SK-N-SH (cell line): ENCODE measurements at regions not wholly inside any gene's neighbourhood (a gene's known extent, or its start where the extent isn't known, plus 50 kb on each side); places are given as distances from the start of the nearest gene placed in this dataset.

Experiments
- CTCF ChIA-PET: fragments of 300-600, 350-600 bp; formaldehyde crosslinking; extraction: SDS; loops from one replicate; lab custom pipeline; 2021; lab: Yijun Ruan, JAX
- POLR2A ChIA-PET: fragments of 350-600 bp; sonication (Branson Sonifier 250); formaldehyde crosslinking; extraction: SDS; loops from one replicate; lab custom pipeline; 2020; ENCODE audit warnings: antibody characterized with exemption, inconsistent platforms; lab: Yijun Ruan, JAX
- DNase-seq: peaks from one replicate; pipeline ENCODE4 v3.0.0; 2012
- H2AFZ ChIP-seq: fragments of 200-600 bp; sonication (generic); 2 replicates; pipeline ENCODE4 v1.8.1; 2016; ENCODE audit warnings: antibody characterized with exemption, mild to moderate bottlenecking, low read depth
- H3F3A ChIP-seq: fragments of 200-600 bp; sonication (generic); replicated peaks from 2 replicates; pipeline ENCODE3; 2016; ENCODE audit warnings: antibody characterized with exemption, mild to moderate bottlenecking; ENCODE audit not compliant: insufficient read depth
- H3K27ac ChIP-seq, 2 experiments: fragments of 200-500 bp in 1 of 2; fragments of 200-600 bp in 1 of 2; sonication (Bioruptor generic) in 1 of 2; sonication (generic), shearing (Covaris generic) in 1 of 2; 2 replicates each; pipeline versions ENCODE4 v1.5.1 to v1.6.1; 2014 to 2016; ENCODE audit warnings: low read depth in 2 of 2, inconsistent platforms in 1 of 2, low read length in 1 of 2, mild to moderate bottlenecking in 1 of 2, mixed read lengths in 1 of 2
- H3K27me3 ChIP-seq: fragments of 200-600 bp; sonication (generic), shearing (Covaris generic); 2 replicates; pipeline ENCODE4 v1.6.1; 2016; ENCODE audit warnings: mixed run types; ENCODE audit not compliant: insufficient read depth
- H3K36me3 ChIP-seq, 2 experiments: fragments of 200-500 bp in 1 of 2; fragments of 200-600 bp in 1 of 2; sonication (Bioruptor generic) in 1 of 2; sonication (generic) in 1 of 2; replicated peaks in 1 of 2; 2 replicates each; pipeline versions ENCODE3 to v1.5.1; 2014 to 2016; ENCODE audit warnings: low read length in 1 of 2, mild to moderate bottlenecking in 1 of 2; ENCODE audit not compliant: insufficient read depth in 2 of 2, control insufficient read depth in 1 of 2
- H3K4me1 ChIP-seq, 2 experiments: fragments of 200-500 bp in 1 of 2; fragments of 200-600 bp in 1 of 2; sonication (Bioruptor generic) in 1 of 2; sonication (generic), shearing (Covaris generic) in 1 of 2; 2 replicates each; pipeline versions ENCODE4 v1.5.1 to v1.6.1; 2014 to 2016; ENCODE audit warnings: low read depth in 1 of 2, low read length in 1 of 2, mixed run types in 1 of 2; ENCODE audit not compliant: insufficient read depth in 2 of 2, control insufficient read depth in 1 of 2
- H3K4me2 ChIP-seq: fragments of 200-600 bp; sonication (generic), shearing (Covaris generic); 2 replicates; pipeline ENCODE4 v1.6.1; 2017; ENCODE audit warnings: mixed run types
- H3K4me3 ChIP-seq, 2 experiments: fragments of 200-500 bp in 1 of 2; fragments of 200-600 bp in 1 of 2; sonication (Bioruptor generic) in 1 of 2; sonication (generic), shearing (Covaris generic) in 1 of 2; 2 replicates each; pipeline versions ENCODE4 v1.5.1 to v1.8.1; 2014 to 2016; ENCODE audit warnings: low read depth in 2 of 2, inconsistent platforms in 1 of 2, low read length in 1 of 2, mild to moderate bottlenecking in 1 of 2, mixed read lengths in 1 of 2, moderate library complexity in 1 of 2
- H3K79me2 ChIP-seq: fragments of 200-600 bp; sonication (generic); 2 replicates; pipeline ENCODE4 v1.8.1; 2017; ENCODE audit warnings: mild to moderate bottlenecking; ENCODE audit not compliant: insufficient read depth
- H3K9ac ChIP-seq: fragments of 200-600 bp; sonication (generic); 2 replicates; pipeline ENCODE4 v1.6.1; 2017; ENCODE audit warnings: mixed run types
- H3K9me2 ChIP-seq: fragments of 200-600 bp; sonication (generic); 2 replicates; pipeline ENCODE4 v1.6.1; 2017; ENCODE audit warnings: mixed run types
- H3K9me3 ChIP-seq: fragments of 200-600 bp; sonication (generic); 2 replicates; pipeline ENCODE4 v1.6.1; 2017; ENCODE audit warnings: mixed run types, mild to moderate bottlenecking, moderate library complexity
- H4K20me1 ChIP-seq: fragments of 200-600 bp; sonication (generic); 2 replicates; pipeline ENCODE4 v1.6.1; 2017; ENCODE audit warnings: mild to moderate bottlenecking, mixed run types; ENCODE audit not compliant: insufficient read depth
- CHD2 ChIP-seq: fragments of 150-350 bp; IDR thresholded peaks from 2 replicates; pipeline ENCODE4 v1.6.1; 2018; ENCODE audit warnings: low read length; ENCODE audit not compliant: partially characterized antibody
- ELF1 ChIP-seq: IDR thresholded peaks from 2 replicates; pipeline ENCODE4 v1.4.0; 2012
- FOSL2 ChIP-seq: IDR thresholded peaks from 2 replicates; pipeline ENCODE4 v1.4.0; 2012; ENCODE audit warnings: low read depth, mild to moderate bottlenecking, moderate library complexity, borderline replicate concordance
- FOXJ3 ChIP-seq: sonication (generic); formaldehyde crosslinking; IDR thresholded peaks from 2 replicates; pipeline ENCODE4 v1.5.1; 2020; ENCODE audit warnings: mild to moderate bottlenecking, missing genetic modification reagents
- FOXM1 ChIP-seq: IDR thresholded peaks from 2 replicates; pipeline ENCODE4 v1.4.0; 2012; ENCODE audit warnings: low read depth, mild to moderate bottlenecking
- GABPA ChIP-seq: IDR thresholded peaks from 2 replicates; pipeline ENCODE4 v1.4.0; 2012; ENCODE audit warnings: low read depth, mild to moderate bottlenecking
- GATA2 ChIP-seq: sonication (generic); formaldehyde crosslinking; IDR thresholded peaks from 2 replicates; pipeline ENCODE4 v1.5.0; 2020; ENCODE audit warnings: mild to moderate bottlenecking, missing genetic modification reagents
- JUND ChIP-seq: IDR thresholded peaks from 2 replicates; pipeline ENCODE4 v1.4.0; 2012
- PBX3 ChIP-seq: IDR thresholded peaks from 2 replicates; pipeline ENCODE4; 2012
- POLR2AphosphoS5 ChIP-seq: IDR thresholded peaks from 2 replicates; pipeline ENCODE4 v1.6.1; 2012; ENCODE audit warnings: low read depth, low read length
- RAD21 ChIP-seq: IDR thresholded peaks from 2 replicates; pipeline ENCODE4 v1.6.1; 2012; ENCODE audit warnings: mild to moderate bottlenecking, low read length
- RCOR1 ChIP-seq: fragments of 150-350 bp; IDR thresholded peaks from 2 replicates; pipeline ENCODE4 v1.6.1; 2017; ENCODE audit warnings: antibody characterized with exemption, low read length
- SIN3A ChIP-seq: IDR thresholded peaks from 2 replicates; pipeline ENCODE4 v1.6.1; 2012; ENCODE audit warnings: low read depth, mild to moderate bottlenecking, low read length, moderate library complexity, borderline replicate concordance
- SMC3 ChIP-seq: IDR thresholded peaks from 2 replicates; pipeline ENCODE4 v1.6.1; 2012; ENCODE audit warnings: low read depth, low read length, improper control_type of control experiment
- TAF1 ChIP-seq: IDR thresholded peaks from 2 replicates; pipeline ENCODE4 v1.6.1; 2012; ENCODE audit warnings: low read depth, mild to moderate bottlenecking, low read length, moderate library complexity, borderline replicate concordance
- TEAD4 ChIP-seq: IDR thresholded peaks from 2 replicates; pipeline ENCODE4 v1.4.0; 2012; ENCODE audit warnings: mild to moderate bottlenecking, borderline replicate concordance; ENCODE audit not compliant: insufficient read depth
- USF2 ChIP-seq: fragments of 150-350 bp; IDR thresholded peaks from 2 replicates; pipeline ENCODE4 v1.6.1; 2017; ENCODE audit warnings: antibody characterized with exemption, low read length, low read depth, borderline replicate concordance
- YY1 ChIP-seq: IDR thresholded peaks from 2 replicates; pipeline ENCODE4 v1.4.0; 2012; ENCODE audit warnings: low read depth, mild to moderate bottlenecking
- ZBTB33 ChIP-seq: IDR thresholded peaks from 2 replicates; pipeline ENCODE4 v1.4.0; 2012; ENCODE audit warnings: low read depth, borderline replicate concordance
- WGBS: methylation state at CpG from one replicate; pipeline ENCODE4 v1.1.6; 2017; ENCODE audit warnings: low lambda C conversion rate; 5-methylcytosine and 5-hydroxymethylcytosine counted together
- TF ChIP-seq, protein P1 (sequence below): IDR thresholded peaks from 2 replicates; pipeline ENCODE4 v1.4.0; 2012; ENCODE audit warnings: low read depth, borderline replicate concordance
- TF ChIP-seq, protein P2 (sequence below): fragments of 200-600 bp; sonication (generic); IDR thresholded peaks from 2 replicates; pipeline ENCODE4 v1.6.1; 2017; ENCODE audit warnings: antibody characterized with exemption, mild to moderate bottlenecking, moderate library complexity
- TF ChIP-seq, protein P3 (sequence below): fragments of 150-350 bp; IDR thresholded peaks from 2 replicates; pipeline ENCODE4 v1.6.1; 2016; ENCODE audit warnings: mild to moderate bottlenecking, low read depth, low read length

DNA sequence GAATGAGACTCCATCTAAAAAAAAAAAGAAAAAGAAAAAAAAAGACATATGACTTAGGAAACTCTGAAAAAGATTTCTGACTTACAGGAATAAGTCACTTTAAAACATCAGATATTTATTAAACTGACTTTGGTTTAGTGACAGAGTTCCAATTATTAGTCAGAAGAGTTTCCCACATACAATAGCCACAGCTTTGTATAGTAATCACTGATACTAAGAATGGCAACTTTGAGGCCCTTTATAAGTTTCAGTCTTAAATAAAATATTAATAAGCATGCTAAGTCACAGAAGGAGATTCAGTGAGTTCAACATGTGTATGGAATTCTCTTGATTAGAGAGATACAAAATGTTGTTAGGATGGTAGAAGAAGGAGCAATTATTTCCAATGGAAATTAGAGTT lies 652.3 kb upstream of the AMOT start:
- Histone ChIP-seq H4K20me1 (no peaks in the 10 kb centered on the region), H3K9me3 (no peaks in the 10 kb centered on the region), H3K36me3 (no peaks in the 10 kb centered on the region), H3K79me2 (no peaks in the 10 kb centered on the region), H3K9me2 (no peaks in the 10 kb centered on the region), H3K4me2 (no peak overlapping the region), H2AFZ (no peak overlapping the region), H3K4me3 (no peak overlapping the region), H3F3A (no peaks in the 10 kb centered on the region), H3K9ac (no peak overlapping the region), H3K27ac (no peak overlapping the region), H3K27me3 (no peaks in the 10 kb centered on the region), H3K4me1 (no peaks in the 10 kb centered on the region)
- CTCF ChIA-PET: no interaction called here
- no peak for DNase-seq
- TF ChIP-seq TEAD4 (no peak), SIN3A (no peak), RCOR1 (no peak), JUND (no peak), FOXJ3 (CRISPR knock-in tag) (no peak)
- POLR2A ChIA-PET: no interaction called here

DNA sequence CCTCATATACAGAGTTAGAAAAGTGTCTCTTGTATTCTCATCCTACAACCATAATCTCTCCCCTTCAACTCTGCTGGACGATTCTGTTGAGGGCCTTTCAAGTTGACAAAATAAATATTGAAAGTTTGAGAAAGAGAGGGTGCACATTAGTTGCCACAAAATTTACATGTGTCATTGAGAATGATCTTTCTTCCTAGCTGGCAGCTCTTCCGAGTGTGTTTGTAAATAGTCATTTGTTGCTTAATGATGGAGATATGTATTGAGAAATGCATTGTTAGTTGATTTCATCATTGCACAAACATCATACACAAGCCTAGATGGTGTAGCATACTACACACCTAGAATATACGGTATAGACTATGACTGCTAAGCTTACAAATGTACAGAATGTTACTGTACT lies 632.8 kb upstream of the AMOT start:
- no peaks in the 10 kb centered on the region for H3K27me3 ChIP-seq
- no peak overlapping the region for H3K9ac ChIP-seq
- ChIA-PET CTCF (no interaction called here), POLR2A (no interaction called here)
- no peaks in the 10 kb centered on the region for H4K20me1 ChIP-seq
- H3K9me3 ChIP-seq: no peaks in the 10 kb centered on the region
- H3K4me3 ChIP-seq: no peak overlapping the region
- H3K79me2 ChIP-seq: no peaks in the 10 kb centered on the region
- H3F3A ChIP-seq: no peaks in the 10 kb centered on the region
- no peak overlapping the region for H3K4me2 ChIP-seq
- no peaks in the 10 kb centered on the region for H3K4me1 ChIP-seq
- no peak overlapping the region for H2AFZ ChIP-seq
- H3K36me3 ChIP-seq: no peaks in the 10 kb centered on the region
- no peaks in the 10 kb centered on the region for H3K9me2 ChIP-seq
- H3K27ac ChIP-seq: no peak overlapping the region
- WGBS: 32% methylated on average over 3 of the region's 3 CpGs
- no peak for TF ChIP-seq FOXM1
- no peak for TF ChIP-seq GABPA
- no peak for TF ChIP-seq PBX3
- no peak for TF ChIP-seq TEAD4
- no peak for TF ChIP-seq POLR2AphosphoS5
- no peak for TF ChIP-seq USF2
- TF ChIP-seq GATA2 (CRISPR knock-in tag): no peak
- TF ChIP-seq RAD21: no peak
- TF ChIP-seq SMC3: no peak
- no peak for TF ChIP-seq ELF1
- TF ChIP-seq, protein P1, sequence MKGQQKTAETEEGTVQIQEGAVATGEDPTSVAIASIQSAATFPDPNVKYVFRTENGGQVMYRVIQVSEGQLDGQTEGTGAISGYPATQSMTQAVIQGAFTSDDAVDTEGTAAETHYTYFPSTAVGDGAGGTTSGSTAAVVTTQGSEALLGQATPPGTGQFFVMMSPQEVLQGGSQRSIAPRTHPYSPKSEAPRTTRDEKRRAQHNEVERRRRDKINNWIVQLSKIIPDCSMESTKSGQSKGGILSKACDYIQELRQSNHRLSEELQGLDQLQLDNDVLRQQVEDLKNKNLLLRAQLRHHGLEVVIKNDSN: no peak
- no peak for TF ChIP-seq CHD2
- no peak for TF ChIP-seq ZBTB33
- TF ChIP-seq YY1: no peak
- no peak for TF ChIP-seq FOSL2
- TF ChIP-seq TAF1: no peak
- TF ChIP-seq, protein P2, sequence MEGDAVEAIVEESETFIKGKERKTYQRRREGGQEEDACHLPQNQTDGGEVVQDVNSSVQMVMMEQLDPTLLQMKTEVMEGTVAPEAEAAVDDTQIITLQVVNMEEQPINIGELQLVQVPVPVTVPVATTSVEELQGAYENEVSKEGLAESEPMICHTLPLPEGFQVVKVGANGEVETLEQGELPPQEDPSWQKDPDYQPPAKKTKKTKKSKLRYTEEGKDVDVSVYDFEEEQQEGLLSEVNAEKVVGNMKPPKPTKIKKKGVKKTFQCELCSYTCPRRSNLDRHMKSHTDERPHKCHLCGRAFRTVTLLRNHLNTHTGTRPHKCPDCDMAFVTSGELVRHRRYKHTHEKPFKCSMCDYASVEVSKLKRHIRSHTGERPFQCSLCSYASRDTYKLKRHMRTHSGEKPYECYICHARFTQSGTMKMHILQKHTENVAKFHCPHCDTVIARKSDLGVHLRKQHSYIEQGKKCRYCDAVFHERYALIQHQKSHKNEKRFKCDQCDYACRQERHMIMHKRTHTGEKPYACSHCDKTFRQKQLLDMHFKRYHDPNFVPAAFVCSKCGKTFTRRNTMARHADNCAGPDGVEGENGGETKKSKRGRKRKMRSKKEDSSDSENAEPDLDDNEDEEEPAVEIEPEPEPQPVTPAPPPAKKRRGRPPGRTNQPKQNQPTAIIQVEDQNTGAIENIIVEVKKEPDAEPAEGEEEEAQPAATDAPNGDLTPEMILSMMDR: no peak
- TF ChIP-seq JUND: no peak
- no peak for TF ChIP-seq FOXJ3 (CRISPR knock-in tag)
- TF ChIP-seq, protein P3, sequence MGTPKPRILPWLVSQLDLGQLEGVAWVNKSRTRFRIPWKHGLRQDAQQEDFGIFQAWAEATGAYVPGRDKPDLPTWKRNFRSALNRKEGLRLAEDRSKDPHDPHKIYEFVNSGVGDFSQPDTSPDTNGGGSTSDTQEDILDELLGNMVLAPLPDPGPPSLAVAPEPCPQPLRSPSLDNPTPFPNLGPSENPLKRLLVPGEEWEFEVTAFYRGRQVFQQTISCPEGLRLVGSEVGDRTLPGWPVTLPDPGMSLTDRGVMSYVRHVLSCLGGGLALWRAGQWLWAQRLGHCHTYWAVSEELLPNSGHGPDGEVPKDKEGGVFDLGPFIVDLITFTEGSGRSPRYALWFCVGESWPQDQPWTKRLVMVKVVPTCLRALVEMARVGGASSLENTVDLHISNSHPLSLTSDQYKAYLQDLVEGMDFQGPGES: no peak
- no peak for DNase-seq
